Mesodermal cell (in vitro differentiated cells): ENCODE measurements at regions not wholly inside any gene's neighbourhood (a gene's known extent, or its start where the extent isn't known, plus 50 kb on each side); places are given as distances from the start of the nearest gene placed in this dataset.

Experiments
- H3K27ac ChIP-seq: 2 replicates; pipeline ENCODE4 v1.7.0; 2013; ENCODE audit warnings: mild to moderate bottlenecking, low read depth, low read length, moderate library complexity; ENCODE audit not compliant: severe bottlenecking
- H3K36me3 ChIP-seq: 2 replicates; pipeline ENCODE4 v1.7.1; 2013; ENCODE audit warnings: mild to moderate bottlenecking, low read length, moderate library complexity; ENCODE audit not compliant: control insufficient read depth, insufficient read depth
- H3K4me1 ChIP-seq: one replicate; pipeline ENCODE4 v1.7.1; 2013; ENCODE audit warnings: mild to moderate bottlenecking, low read length; ENCODE audit not compliant: insufficient read depth, control insufficient read depth, poor library complexity, severe bottlenecking
- H3K4me3 ChIP-seq: 2 replicates; pipeline ENCODE4 v1.7.0; 2013; ENCODE audit warnings: low read length, control low read depth, mild to moderate bottlenecking; ENCODE audit not compliant: insufficient read depth, poor library complexity, severe bottlenecking; ENCODE audit errors: extremely low read depth
- H3K9me3 ChIP-seq: 2 replicates; pipeline ENCODE4 v1.7.1; 2013; ENCODE audit warnings: mild to moderate bottlenecking, low read length, moderate library complexity; ENCODE audit not compliant: control insufficient read depth
- whole genome bisulfite sequencing, 2 experiments: methylation state at CpG; one replicate each; pipeline ENCODE4 v1.1.5; 2013; ENCODE audit warnings: missing lambda C conversion rate in 2 of 2; ENCODE audit not compliant: insufficient coverage in 2 of 2; 5-methylcytosine and 5-hydroxymethylcytosine counted together

DNA sequence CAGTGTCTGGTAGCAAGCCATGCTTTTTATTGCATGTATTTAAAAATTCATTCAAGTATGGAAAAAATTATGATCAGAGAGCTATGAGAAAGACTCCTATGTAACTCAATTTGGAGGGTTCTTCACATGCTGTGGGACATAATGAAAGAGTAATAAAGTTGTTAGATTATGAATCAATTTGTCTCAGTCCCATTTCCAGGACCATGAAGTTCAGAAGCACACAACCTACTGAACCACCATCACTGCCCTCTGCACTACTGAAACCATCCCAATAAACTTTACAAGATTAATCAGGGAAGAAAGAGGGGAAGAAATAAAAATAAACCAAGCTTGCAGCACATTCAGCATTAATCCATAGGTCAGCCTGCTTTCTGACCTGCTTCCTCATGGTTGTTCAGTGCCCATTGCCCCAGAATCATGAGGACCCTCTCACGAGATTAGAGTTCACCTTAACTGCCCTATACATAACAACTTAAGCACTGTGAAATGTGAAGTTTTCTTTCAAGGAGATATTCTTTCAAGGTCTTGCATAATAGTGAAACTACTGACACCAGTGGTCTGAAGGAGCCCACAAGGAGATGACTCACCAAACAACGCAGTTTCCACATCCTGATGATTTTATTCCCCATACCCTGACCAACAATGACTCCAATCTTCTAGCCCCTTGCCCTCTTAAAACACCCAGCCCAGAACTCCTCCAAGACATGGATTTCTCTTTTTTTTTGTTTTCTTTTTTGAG lies 171.5 kb upstream of the ADCY1 start:
- no peaks in the 10 kb centered on the region for H3K36me3 ChIP-seq
- no peak overlapping the region for H3K4me3 ChIP-seq
- WGBS, 2 experiments, result 100% methylated on average over 1 of the region's 2 CpGs
- H3K4me1 ChIP-seq, result no peaks in the 10 kb centered on the region
- H3K27ac ChIP-seq, result no peak overlapping the region
- peaks cover 7% of the 10 kb centered on the region for H3K9me3 ChIP-seq

DNA sequence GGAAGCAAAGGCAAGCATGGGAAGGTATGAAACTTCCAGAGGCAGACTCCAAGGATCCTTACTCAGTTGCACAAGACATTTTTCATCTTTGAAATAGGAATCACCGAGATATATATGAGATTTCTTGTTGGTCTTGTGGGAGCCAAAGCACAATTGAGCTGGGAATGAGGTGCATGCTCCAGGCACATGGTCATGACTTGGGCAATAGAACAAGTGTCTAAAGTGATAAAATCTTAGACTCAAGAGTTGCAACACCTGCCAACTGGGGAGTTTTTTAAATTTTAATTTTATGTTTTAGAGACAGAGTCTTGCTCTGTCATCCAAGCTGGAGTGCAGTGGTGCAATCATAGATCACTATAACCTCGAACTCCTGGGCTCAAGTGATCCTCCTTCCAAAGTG lies 169.5 kb upstream of the ADCY1 start:
- no peak overlapping the region for H3K27ac ChIP-seq
- WGBS, 2 experiments, result 70 to 95% methylated on average over 2 of the region's 2 CpGs
- H3K4me1 ChIP-seq, result no peaks in the 10 kb centered on the region
- no peak overlapping the region for H3K4me3 ChIP-seq
- H3K9me3 ChIP-seq, result peaks cover 7% of the 10 kb centered on the region
- H3K36me3 ChIP-seq, result no peaks in the 10 kb centered on the region

DNA sequence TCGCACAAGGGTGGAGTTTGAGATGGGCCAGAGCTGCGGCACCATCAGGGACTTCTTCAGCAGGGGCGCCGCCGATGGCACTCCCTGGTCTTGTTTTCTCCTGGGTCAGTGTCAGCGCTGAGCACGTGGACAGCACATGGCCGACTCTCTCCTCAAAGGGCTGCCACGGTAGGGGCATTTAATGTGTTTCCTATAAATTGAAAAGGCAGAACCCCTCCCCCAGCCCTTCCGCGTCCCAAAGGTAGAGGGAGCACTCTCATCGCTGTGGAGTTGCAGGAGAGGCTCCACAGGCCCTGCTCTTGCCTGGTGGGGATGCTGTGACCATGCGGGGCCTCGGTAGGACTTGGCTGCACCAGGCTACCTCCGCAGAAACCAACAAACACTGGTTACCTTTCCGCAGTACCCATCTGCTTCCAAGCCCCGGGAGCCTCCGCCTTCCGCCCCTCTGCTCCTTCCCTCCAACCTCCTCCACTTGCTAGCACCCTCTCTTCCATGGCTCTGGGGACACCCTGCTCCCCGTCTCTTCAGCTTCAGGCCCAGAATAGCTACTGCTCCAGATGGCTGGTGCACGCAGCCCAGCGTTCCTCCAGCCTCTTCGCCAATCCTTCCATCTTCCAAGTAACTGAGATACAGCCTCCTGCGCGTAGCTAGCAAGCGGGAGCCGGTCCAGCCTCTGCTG lies 166.3 kb upstream of the ADCY1 start:
- Histone ChIP-seq H3K27ac (no peak overlapping the region), H3K9me3 (peaks cover 7% of the 10 kb centered on the region), H3K4me3 (no peak overlapping the region), H3K36me3 (no peaks in the 10 kb centered on the region), H3K4me1 (no peaks in the 10 kb centered on the region)
- 81 to 89% methylated on average over 17 to 24 of the region's 27 CpGs for WGBS, 2 experiments

DNA sequence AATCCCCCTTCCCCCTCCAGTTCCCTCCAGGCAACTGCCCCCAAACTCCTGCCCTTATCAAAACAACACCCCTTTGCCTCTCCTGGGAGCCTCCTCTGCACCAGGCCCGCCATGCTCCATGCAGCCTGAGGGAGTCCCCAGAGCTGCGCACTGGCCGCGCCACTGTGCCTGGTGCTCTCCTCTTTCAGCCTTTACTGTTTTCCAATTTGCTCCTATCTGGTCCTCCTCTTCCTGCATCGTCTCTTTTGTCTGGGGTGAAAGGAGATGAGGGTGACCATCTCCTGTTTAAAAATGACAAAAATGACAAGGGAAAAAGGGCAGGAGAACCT lies 165.8 kb upstream of the ADCY1 start:
- Histone ChIP-seq H3K4me1 (no peaks in the 10 kb centered on the region), H3K27ac (no peak overlapping the region), H3K4me3 (no peak overlapping the region), H3K36me3 (no peaks in the 10 kb centered on the region), H3K9me3 (peaks cover 7% of the 10 kb centered on the region)
- WGBS, 2 experiments, result 100% methylated on average over 1 of the region's 5 CpGs; no CpG with 5 or more reads in 1 of the 2 experiments

DNA sequence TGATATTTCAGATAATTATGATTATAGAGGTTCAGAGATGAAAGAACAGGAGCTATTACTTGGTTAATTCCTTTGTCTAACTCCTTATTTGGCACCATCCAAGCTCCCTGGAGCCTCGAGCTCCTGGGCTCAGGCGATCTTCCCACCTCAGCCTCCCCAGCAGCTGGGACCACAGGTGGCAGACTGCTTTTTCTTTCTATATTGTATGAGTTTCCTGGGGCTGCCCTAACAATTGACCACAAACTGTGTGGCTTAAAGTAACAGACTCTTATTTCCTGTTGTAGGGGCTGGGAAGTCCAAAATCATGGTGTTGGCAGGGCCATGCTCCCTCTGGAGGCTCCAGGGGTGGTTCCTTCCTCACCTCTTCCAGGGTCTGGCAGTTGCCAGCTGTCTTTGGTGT lies 163.3 kb upstream of the ADCY1 start:
- H3K4me1 ChIP-seq, result no peaks in the 10 kb centered on the region
- H3K36me3 ChIP-seq, result no peaks in the 10 kb centered on the region
- no CpG with 5 or more reads among the region's 2 CpGs for WGBS, 2 experiments
- no peak overlapping the region for H3K27ac ChIP-seq
- no peaks in the 10 kb centered on the region for H3K9me3 ChIP-seq
- no peak overlapping the region for H3K4me3 ChIP-seq

DNA sequence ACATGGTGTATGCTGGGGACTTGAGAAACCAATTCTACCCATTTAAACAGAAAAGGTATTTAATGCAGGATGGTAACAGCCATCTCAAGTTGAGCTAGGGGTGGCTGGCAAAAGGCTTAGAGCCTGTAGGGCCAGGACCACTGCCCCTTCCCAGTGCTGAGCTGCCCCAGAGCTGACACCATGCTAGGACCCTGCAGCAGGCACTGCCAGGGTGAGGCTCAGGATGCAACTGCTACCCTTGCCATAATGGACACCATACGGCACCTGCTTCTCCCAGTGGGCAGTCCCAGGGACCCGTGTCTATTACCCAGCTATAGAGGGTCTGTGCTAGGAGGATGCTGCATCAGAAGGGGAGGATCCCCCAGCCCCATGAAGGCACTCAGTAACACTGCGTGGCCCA lies 160.7 kb upstream of the ADCY1 start:
- no peak overlapping the region for H3K4me3 ChIP-seq
- H3K9me3 ChIP-seq, result no peaks in the 10 kb centered on the region
- H3K4me1 ChIP-seq, result no peaks in the 10 kb centered on the region
- H3K27ac ChIP-seq, result no peak overlapping the region
- 100% methylated on average over 2 of the region's 3 CpGs; no CpG with 5 or more reads in 1 of the 2 experiments for WGBS, 2 experiments
- no peaks in the 10 kb centered on the region for H3K36me3 ChIP-seq

DNA sequence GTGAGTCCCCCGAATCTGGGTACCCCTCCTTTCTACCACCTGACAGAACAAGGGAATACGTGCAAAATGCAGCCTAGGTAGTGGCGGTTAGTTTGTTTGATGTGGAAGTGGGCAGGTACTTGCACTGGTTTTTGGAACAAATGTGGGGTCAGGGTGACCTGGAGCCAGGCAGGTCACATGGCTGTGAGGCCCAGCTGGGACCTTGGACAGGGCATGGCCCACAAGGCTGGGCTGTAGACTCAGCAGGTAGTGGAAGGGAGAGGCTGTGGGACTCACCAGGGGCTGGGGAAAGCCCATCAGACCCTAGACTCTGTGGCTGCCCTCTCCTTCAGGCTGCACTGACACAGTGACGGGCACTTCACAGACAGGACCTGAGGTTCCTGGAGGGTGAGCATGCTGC lies 159.9 kb upstream of the ADCY1 start:
- Histone ChIP-seq H3K4me1 (no peaks in the 10 kb centered on the region), H3K9me3 (no peaks in the 10 kb centered on the region), H3K27ac (no peak overlapping the region), H3K36me3 (no peaks in the 10 kb centered on the region), H3K4me3 (no peak overlapping the region)
- 77 to 84% methylated on average over 3 to 4 of the region's 4 CpGs for WGBS, 2 experiments

DNA sequence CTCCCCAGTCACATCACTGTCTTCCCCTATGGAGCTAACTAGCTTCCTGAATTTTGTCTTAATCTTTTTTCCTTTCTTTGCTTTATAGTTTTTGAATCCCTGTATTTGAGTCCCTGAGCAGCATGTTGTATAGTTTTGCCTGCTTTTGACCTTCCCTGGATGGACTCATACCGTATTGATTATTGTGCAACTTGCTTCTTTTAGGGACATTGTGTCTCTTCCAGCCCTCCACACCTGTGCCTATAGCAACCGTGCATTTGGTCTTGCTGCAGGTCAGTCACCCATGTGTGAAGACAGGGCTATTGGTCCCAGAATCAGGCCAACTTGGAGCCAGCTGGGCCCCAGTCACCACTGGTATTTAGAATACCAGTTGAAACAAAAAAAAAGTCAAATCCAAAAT lies 158.9 kb upstream of the ADCY1 start:
- H3K36me3 ChIP-seq, result no peaks in the 10 kb centered on the region
- 86 to 90% methylated on average over 1 of the region's 2 CpGs for WGBS, 2 experiments
- H3K9me3 ChIP-seq, result no peaks in the 10 kb centered on the region
- H3K27ac ChIP-seq, result no peak overlapping the region
- no peaks in the 10 kb centered on the region for H3K4me1 ChIP-seq
- no peak overlapping the region for H3K4me3 ChIP-seq

DNA sequence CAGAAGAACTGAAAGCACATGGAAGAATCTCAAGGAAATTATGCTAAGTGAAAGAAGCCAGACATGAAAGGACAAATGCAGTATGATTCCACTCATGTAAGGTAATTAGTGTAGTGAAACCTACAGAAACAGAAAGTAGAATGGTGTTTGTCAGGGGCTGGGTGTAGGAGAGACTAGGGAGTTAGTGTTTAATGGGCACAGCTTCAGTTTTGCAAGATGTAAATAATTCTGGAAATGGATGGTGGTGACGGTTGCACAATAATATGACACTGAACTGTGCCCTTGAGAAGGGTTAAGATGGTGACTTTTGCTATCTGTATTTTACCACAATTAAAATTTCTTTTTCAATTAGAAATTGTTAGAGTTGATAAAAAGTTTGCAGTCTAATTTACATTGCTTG lies 157.3 kb upstream of the ADCY1 start:
- WGBS, 2 experiments, result no CpG with 5 or more reads among the region's 1 CpG
- H3K36me3 ChIP-seq, result no peaks in the 10 kb centered on the region
- no peaks in the 10 kb centered on the region for H3K4me1 ChIP-seq
- H3K27ac ChIP-seq, result no peak overlapping the region
- no peak overlapping the region for H3K4me3 ChIP-seq
- no peaks in the 10 kb centered on the region for H3K9me3 ChIP-seq

DNA sequence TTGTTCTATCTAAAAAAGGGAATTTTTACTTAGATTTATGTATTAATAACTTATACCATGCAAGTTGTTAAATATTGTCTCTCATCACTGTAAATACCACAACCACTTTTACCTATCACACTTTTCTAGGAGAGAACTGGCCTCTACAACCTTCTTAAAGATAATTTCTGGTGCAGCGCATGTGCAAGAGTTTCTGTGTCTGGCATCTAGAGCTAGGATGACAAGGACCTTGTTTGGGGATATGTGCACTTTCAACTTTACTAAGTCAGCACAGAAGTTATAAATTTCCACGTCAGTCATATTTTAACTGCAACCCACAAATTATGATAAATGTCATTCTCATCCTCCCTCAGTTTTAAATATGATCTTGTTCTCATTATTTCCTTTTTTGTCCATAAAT lies 156.9 kb upstream of the ADCY1 start:
- WGBS, 2 experiments, result 71% methylated on average over 1 of the region's 2 CpGs; no CpG with 5 or more reads in 1 of the 2 experiments
- Histone ChIP-seq H3K27ac (no peak overlapping the region), H3K4me3 (no peak overlapping the region), H3K4me1 (no peaks in the 10 kb centered on the region), H3K9me3 (no peaks in the 10 kb centered on the region), H3K36me3 (no peaks in the 10 kb centered on the region)

DNA sequence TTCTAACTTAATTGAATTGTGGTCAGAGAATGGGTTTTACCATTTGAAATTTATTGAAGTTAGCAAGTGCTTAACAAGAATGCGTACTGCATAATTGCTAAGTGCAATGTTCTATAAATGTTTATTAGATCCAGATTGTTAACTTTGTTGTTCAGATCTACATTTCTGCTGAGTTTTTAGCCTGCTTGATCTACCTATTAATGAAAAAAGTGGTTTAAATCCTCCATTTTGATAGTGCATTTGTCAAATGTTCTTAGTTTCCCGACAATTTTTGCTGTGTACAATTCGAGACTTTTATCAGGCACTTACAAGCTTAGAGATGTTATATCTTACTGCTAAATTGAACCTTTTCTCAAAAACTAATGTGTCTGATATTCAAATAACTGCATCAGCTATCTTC lies 156.4 kb upstream of the ADCY1 start:
- Histone ChIP-seq H3K4me1 (no peaks in the 10 kb centered on the region), H3K4me3 (no peak overlapping the region), H3K36me3 (no peaks in the 10 kb centered on the region), H3K9me3 (no peaks in the 10 kb centered on the region), H3K27ac (no peak overlapping the region)
- 100% methylated on average over 1 of the region's 3 CpGs; no CpG with 5 or more reads in 1 of the 2 experiments for WGBS, 2 experiments
